ENCODE measurements at regions not wholly inside any gene's neighbourhood (a gene's known extent, or its start where the extent isn't known, plus 50 kb on each side); places are given as distances from the start of the nearest gene placed in this dataset.

DNA sequence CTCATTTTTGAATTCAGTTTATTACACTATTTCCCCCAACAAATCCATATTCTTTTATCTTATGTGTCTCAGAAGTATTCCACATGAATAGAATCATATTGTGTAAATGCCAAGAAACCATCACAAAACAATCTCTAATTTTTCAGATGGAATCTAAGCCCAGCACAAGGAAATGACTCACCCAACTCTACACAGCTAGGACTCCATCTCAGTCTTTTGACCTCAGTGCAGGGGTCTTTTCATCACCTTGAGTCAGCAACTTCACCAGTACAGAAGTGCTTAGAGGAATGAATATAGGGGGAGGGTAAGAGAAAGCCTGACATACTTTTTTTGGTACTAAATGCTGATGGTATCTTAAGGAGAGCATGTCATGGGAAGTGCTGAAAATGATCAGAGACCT lies 169.3 kb upstream of the LRRN1 start:
- TF ChIP-seq, protein P1, sequence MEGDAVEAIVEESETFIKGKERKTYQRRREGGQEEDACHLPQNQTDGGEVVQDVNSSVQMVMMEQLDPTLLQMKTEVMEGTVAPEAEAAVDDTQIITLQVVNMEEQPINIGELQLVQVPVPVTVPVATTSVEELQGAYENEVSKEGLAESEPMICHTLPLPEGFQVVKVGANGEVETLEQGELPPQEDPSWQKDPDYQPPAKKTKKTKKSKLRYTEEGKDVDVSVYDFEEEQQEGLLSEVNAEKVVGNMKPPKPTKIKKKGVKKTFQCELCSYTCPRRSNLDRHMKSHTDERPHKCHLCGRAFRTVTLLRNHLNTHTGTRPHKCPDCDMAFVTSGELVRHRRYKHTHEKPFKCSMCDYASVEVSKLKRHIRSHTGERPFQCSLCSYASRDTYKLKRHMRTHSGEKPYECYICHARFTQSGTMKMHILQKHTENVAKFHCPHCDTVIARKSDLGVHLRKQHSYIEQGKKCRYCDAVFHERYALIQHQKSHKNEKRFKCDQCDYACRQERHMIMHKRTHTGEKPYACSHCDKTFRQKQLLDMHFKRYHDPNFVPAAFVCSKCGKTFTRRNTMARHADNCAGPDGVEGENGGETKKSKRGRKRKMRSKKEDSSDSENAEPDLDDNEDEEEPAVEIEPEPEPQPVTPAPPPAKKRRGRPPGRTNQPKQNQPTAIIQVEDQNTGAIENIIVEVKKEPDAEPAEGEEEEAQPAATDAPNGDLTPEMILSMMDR (conservative IDR thresholded peaks at IDR 0.05; ENCODE audit: low read depth, low read length): no peak
- no peak for TF ChIP-seq EZH2 (IDR thresholded peaks at IDR 0.05; ENCODE audit: borderline replicate concordance, low read depth, low read length, poor library complexity, severe bottlenecking)

Data from A673 (cell line).